Activated CD4-positive, alpha-beta T cell treated with anti-CD3 and anti-CD28 coated beads, Interleukin-2, amount 10 ng/mL, durations not matched to agents 7 days and 5 days (primary cell): ENCODE measurements at regions not wholly inside any gene's neighbourhood (a gene's known extent, or its start where the extent isn't known, plus 50 kb on each side); places are given as distances from the start of the nearest gene placed in this dataset.

Experiments
- CTCF ChIA-PET: fragments of 350-600 bp; sonication (Branson Sonifier 250); formaldehyde crosslinking; loops from one replicate; lab custom pipeline; 2021; ENCODE audit warnings: antibody characterized with exemption; lab: Charles Lee
- POLR2A ChIA-PET: fragments of 350-600 bp; sonication (Branson Sonifier 250); formaldehyde crosslinking; loops from one replicate; lab custom pipeline; 2021; ENCODE audit warnings: antibody characterized with exemption; lab: Charles Lee
- DNase-seq: peaks from one replicate; pipeline ENCODE4 v3.0.0-alpha.2; 2020
- H3K27ac Mint-ChIP-seq: one replicate; pipeline ENCODE4 v1.8.0; 2021; ENCODE audit warnings: mild to moderate bottlenecking, moderate library complexity, mixed read lengths
- H3K27me3 Mint-ChIP-seq: one replicate; pipeline ENCODE4 v1.8.0; 2021; ENCODE audit warnings: mixed read lengths
- H3K36me3 Mint-ChIP-seq: one replicate; pipeline ENCODE4 v1.8.0; 2021; ENCODE audit warnings: low read depth, mixed read lengths
- H3K4me1 Mint-ChIP-seq: one replicate; pipeline ENCODE4 v1.8.0; 2021; ENCODE audit warnings: mixed read lengths
- H3K4me3 Mint-ChIP-seq: one replicate; pipeline ENCODE4 v1.8.0; 2021; ENCODE audit warnings: mild to moderate bottlenecking, moderate library complexity, mixed read lengths
- H3K9me3 Mint-ChIP-seq: one replicate; pipeline ENCODE4 v1.8.0; 2021; ENCODE audit warnings: mixed read lengths

- H3K9me3 Mint-ChIP-seq, result peaks cover 13% of the 10 kb centered on the region
- POLR2A ChIA-PET, result no interaction called here
- H3K27me3 Mint-ChIP-seq, result peaks cover 19% of the 10 kb centered on the region
- CTCF ChIA-PET, result interaction anchor here (1.1 kb wide), 1 partner anchor 10 kb away, joined by 4 read pairs; no protein-coding TSS in a partner anchor
- DNase-seq, result no peak
- H3K36me3 Mint-ChIP-seq, result no peaks in the 10 kb centered on the region
- no peak overlapping the region for H3K4me3 Mint-ChIP-seq
- H3K27ac Mint-ChIP-seq, result no peak overlapping the region
- H3K4me1 Mint-ChIP-seq, result no peaks in the 10 kb centered on the region
Observed at GRCh38 chr2:217168496-217168895, 308.6 kb upstream of the TNP1 start.

- no peaks in the 10 kb centered on the region for H3K36me3 Mint-ChIP-seq
- peaks cover 13% of the 10 kb centered on the region for H3K9me3 Mint-ChIP-seq
- no peak overlapping the region for H3K4me3 Mint-ChIP-seq
- ChIA-PET CTCF (interaction anchor here (0.6 to 1.1 kb wide), 2 partner anchors 11 to 51 kb away, joined by 4 to 7 read pairs; no protein-coding TSS in a partner anchor), POLR2A (no interaction called here)
- peaks cover 19% of the 10 kb centered on the region for H3K27me3 Mint-ChIP-seq
- no peak for DNase-seq
- no peak overlapping the region for H3K27ac Mint-ChIP-seq
- H3K4me1 Mint-ChIP-seq, result peaks cover 9% of the 10 kb centered on the region
Observed at GRCh38 chr2:217167531-217167930, 307.7 kb upstream of the TNP1 start.

- Mint-ChIP-seq H3K4me3 (no peak overlapping the region), H3K9me3 (peaks cover 10% of the 10 kb centered on the region), H3K4me1 (peaks cover 21% of the 10 kb centered on the region), H3K27ac (no peak overlapping the region), H3K36me3 (no peaks in the 10 kb centered on the region), H3K27me3 (peaks cover 21% of the 10 kb centered on the region)
- ChIA-PET POLR2A (no interaction called here), CTCF (interaction anchor here (0.6 kb wide), 1 partner anchor 677 kb away, joined by 3 read pairs; no protein-coding TSS in a partner anchor)
- no peak for DNase-seq
Observed at GRCh38 chr2:217166241-217166850, 306.5 kb upstream of the TNP1 start.

GRCh38 chr2:217165547-217165946 is 305.7 kb upstream of the TNP1 start:
- Mint-ChIP-seq H3K4me3 (no peak overlapping the region), H3K27ac (no peak overlapping the region), H3K4me1 (peaks cover 24% of the 10 kb centered on the region), H3K9me3 (peaks cover 3% of the 10 kb centered on the region), H3K27me3 (peaks cover 15% of the 10 kb centered on the region), H3K36me3 (no peaks in the 10 kb centered on the region)
- ChIA-PET CTCF (no interaction called here), POLR2A (no interaction called here)
- DNase-seq, result no peak

- no peaks in the 10 kb centered on the region for H3K36me3 Mint-ChIP-seq
- POLR2A ChIA-PET, result no interaction called here
- H3K4me3 Mint-ChIP-seq, result no peak overlapping the region
- DNase-seq, result no peak
- H3K27me3 Mint-ChIP-seq, result peaks cover 11% of the 10 kb centered on the region
- CTCF ChIA-PET, result no interaction called here
- H3K4me1 Mint-ChIP-seq, result peaks cover 24% of the 10 kb centered on the region
- no peak overlapping the region for H3K27ac Mint-ChIP-seq
- no peaks in the 10 kb centered on the region for H3K9me3 Mint-ChIP-seq
Observed at GRCh38 chr2:217163987-217164386, 304.1 kb upstream of the TNP1 start.

- Mint-ChIP-seq H3K4me3 (no peak overlapping the region), H3K27ac (no peak overlapping the region)
Observed at GRCh38 chr2:217162533-217162932, 302.7 kb upstream of the TNP1 start.

GRCh38 chr2:217160978-217161973 is 301.4 kb upstream of the TNP1 start:
- H3K27ac Mint-ChIP-seq, result no peak overlapping the region
- CTCF ChIA-PET, result interaction anchor here (0.6 to 1.1 kb wide), 3 partner anchors 13 to 311 kb away, joined by 3 read pairs; no protein-coding TSS in a partner anchor

More at GRCh38 chr2:217162533-217162932, 302.7 kb upstream of the TNP1 start:
- Mint-ChIP-seq H3K27me3 (peaks cover 18% of the 10 kb centered on the region), H3K36me3 (no peaks in the 10 kb centered on the region), H3K4me1 (peaks cover 24% of the 10 kb centered on the region), H3K9me3 (no peaks in the 10 kb centered on the region)
- DNase-seq, result peak; percentile 51
- ChIA-PET CTCF (no interaction called here), POLR2A (no interaction called here)

GRCh38 chr2:217160103-217160743 is 300.4 kb upstream of the TNP1 start:
- peaks cover 24% of the 10 kb centered on the region for H3K4me1 Mint-ChIP-seq
- POLR2A ChIA-PET, result no interaction called here
- H3K4me3 Mint-ChIP-seq, result no peak overlapping the region
- H3K27ac Mint-ChIP-seq, result no peak overlapping the region
- no peaks in the 10 kb centered on the region for H3K36me3 Mint-ChIP-seq
- H3K27me3 Mint-ChIP-seq, result peaks cover 15% of the 10 kb centered on the region
- H3K9me3 Mint-ChIP-seq, result no peaks in the 10 kb centered on the region
- CTCF ChIA-PET, result no interaction called here
- no peak for DNase-seq

More at GRCh38 chr2:217160978-217161973, 301.4 kb upstream of the TNP1 start:
- DNase-seq, result no peak
- H3K36me3 Mint-ChIP-seq, result no peaks in the 10 kb centered on the region
- peaks cover 18% of the 10 kb centered on the region for H3K27me3 Mint-ChIP-seq
- H3K4me3 Mint-ChIP-seq, result no peak overlapping the region
- H3K9me3 Mint-ChIP-seq, result no peaks in the 10 kb centered on the region
- POLR2A ChIA-PET, result no interaction called here
- H3K4me1 Mint-ChIP-seq, result peaks cover 24% of the 10 kb centered on the region

- POLR2A ChIA-PET, result no interaction called here
- no peak for DNase-seq
- peaks cover 10% of the 10 kb centered on the region for H3K27me3 Mint-ChIP-seq
- H3K36me3 Mint-ChIP-seq, result no peaks in the 10 kb centered on the region
- no peak overlapping the region for H3K4me3 Mint-ChIP-seq
- CTCF ChIA-PET, result no interaction called here
- peaks cover 24% of the 10 kb centered on the region for H3K4me1 Mint-ChIP-seq
- H3K9me3 Mint-ChIP-seq, result no peaks in the 10 kb centered on the region
- H3K27ac Mint-ChIP-seq, result no peak overlapping the region
Observed at GRCh38 chr2:217158928-217159327, 299.1 kb upstream of the TNP1 start.

- Mint-ChIP-seq H3K27ac (no peak overlapping the region), H3K36me3 (no peaks in the 10 kb centered on the region), H3K9me3 (no peaks in the 10 kb centered on the region), H3K4me3 (no peak overlapping the region), H3K4me1 (peaks cover 15% of the 10 kb centered on the region), H3K27me3 (peaks cover 12% of the 10 kb centered on the region)
- POLR2A ChIA-PET, result no interaction called here
- CTCF ChIA-PET, result interaction anchor here (0.9 kb wide), 1 partner anchor 62 kb away, joined by 3 read pairs; no protein-coding TSS in a partner anchor
- no peak for DNase-seq
Observed at GRCh38 chr2:217157581-217157980, 297.7 kb upstream of the TNP1 start.

GRCh38 chr2:217156801-217157200 is 296.9 kb upstream of the TNP1 start:
- Mint-ChIP-seq H3K4me1 (peaks cover 8% of the 10 kb centered on the region), H3K4me3 (no peak overlapping the region), H3K27ac (no peak overlapping the region), H3K36me3 (no peaks in the 10 kb centered on the region), H3K9me3 (no peaks in the 10 kb centered on the region), H3K27me3 (peaks cover 12% of the 10 kb centered on the region)
- POLR2A ChIA-PET, result no interaction called here
- no peak for DNase-seq
- CTCF ChIA-PET, result no interaction called here

GRCh38 chr2:217154923-217155322 is 295.1 kb upstream of the TNP1 start:
- Mint-ChIP-seq H3K27me3 (peaks cover 9% of the 10 kb centered on the region), H3K9me3 (no peaks in the 10 kb centered on the region), H3K4me1 (no peaks in the 10 kb centered on the region), H3K4me3 (no peak overlapping the region), H3K27ac (no peak overlapping the region), H3K36me3 (no peaks in the 10 kb centered on the region)
- POLR2A ChIA-PET, result no interaction called here
- CTCF ChIA-PET, result interaction anchor here (0.5 to 1.3 kb wide), 2 partner anchors 8 to 366 kb away, joined by 3 read pairs; no protein-coding TSS in a partner anchor
- DNase-seq, result no peak
